ENCODE measurements at regions not wholly inside any gene's neighbourhood (a gene's known extent, or its start where the extent isn't known, plus 50 kb on each side); places are given as distances from the start of the nearest gene placed in this dataset.

- TF ChIP-seq EZH2 (IDR thresholded peaks at IDR 0.05; ENCODE audit: insufficient read depth, poor library complexity, severe bottlenecking), result no peak
- no peak for TF ChIP-seq EZH2phosphoT487 (IDR thresholded peaks at IDR 0.05; ENCODE audit: insufficient read depth, low read depth)
Measured at GRCh38 chr10:10044922-10045764, 972.5 kb upstream of the CELF2 start.
